HTR-8/SVneo (cell line): ENCODE measurements at regions not wholly inside any gene's neighbourhood (a gene's known extent, or its start where the extent isn't known, plus 50 kb on each side); places are given as distances from the start of the nearest gene placed in this dataset.

Source experiments
- DNase-seq: peaks from one replicate; pipeline ENCODE4 v3.0.0; 2011; ENCODE audit warnings: low spot score, mixed read lengths; ENCODE audit not compliant: insufficient read length
- FAIRE-seq: peaks from 2 replicates; lab custom pipeline; 2011; peaks lifted over from hg19 to GRCh38; lab: Jason Lieb, UNC

- FAIRE-seq (peak; percentile 72), DNase-seq (peak; percentile 39)
Observed at GRCh38 chr2:120525056-120526046, 179.4 kb downstream of the INHBB start.

GRCh38 chr2:120526047-120526562 is 180.2 kb downstream of the INHBB start:
- FAIRE-seq (no peak), DNase-seq (no peak)

GRCh38 chr2:120526997-120527945 is 181.3 kb downstream of the INHBB start:
- no peak for FAIRE-seq
- no peak for DNase-seq

- no peak for FAIRE-seq
- no peak for DNase-seq
Observed at GRCh38 chr2:120528051-120528692, 182.2 kb downstream of the INHBB start.

GRCh38 chr2:120528693-120529076 is 182.7 kb downstream of the INHBB start:
- FAIRE-seq (no peak), DNase-seq (no peak)

GRCh38 chr2:120530781-120531180 is 184.8 kb downstream of the INHBB start:
- no peak for DNase-seq
- no peak for FAIRE-seq

- DNase-seq: no peak
Observed at GRCh38 chr2:120531365-120531764, 185.4 kb downstream of the INHBB start.

GRCh38 chr2:120531863-120532600 is 186.1 kb downstream of the INHBB start:
- FAIRE-seq (no peak), DNase-seq (no peak)

More at GRCh38 chr2:120531365-120531764, 185.4 kb downstream of the INHBB start:
- no peak for FAIRE-seq

- DNase-seq (no peak), FAIRE-seq (no peak)
Observed at GRCh38 chr2:120533625-120534024, 187.7 kb downstream of the INHBB start.

GRCh38 chr2:120534457-120534856 is 188.5 kb downstream of the INHBB start:
- FAIRE-seq (no peak), DNase-seq (no peak)

GRCh38 chr2:120535081-120535480 is 189.1 kb downstream of the INHBB start:
- FAIRE-seq (no peak), DNase-seq (no peak)

GRCh38 chr2:120536141-120536540 is 190.2 kb downstream of the INHBB start:
- DNase-seq: no peak
- no peak for FAIRE-seq

- no peak for FAIRE-seq
- no peak for DNase-seq
Observed at GRCh38 chr2:120538691-120539423, 192.9 kb downstream of the INHBB start.

GRCh38 chr2:120539424-120539936 is 193.5 kb downstream of the INHBB start:
- FAIRE-seq (peak; percentile 75), DNase-seq (no peak)

GRCh38 chr2:120539937-120540718 is 194.2 kb downstream of the INHBB start:
- DNase-seq (peak; percentile 91), FAIRE-seq (peak; percentile 97)

GRCh38 chr2:120540719-120541552 is 194.7 kb upstream of the GLI2 start:
- FAIRE-seq (no peak), DNase-seq (no peak)

- peak; percentile 44 for FAIRE-seq
Observed at GRCh38 chr2:120541553-120541932, 194.1 kb upstream of the GLI2 start.

More at GRCh38 chr2:120541553-120541932, 194.1 kb upstream of the GLI2 start:
- no peak for DNase-seq
